Body of pancreas (tissue), 4 donors: ENCODE measurements at regions not wholly inside any gene's neighbourhood (a gene's known extent, or its start where the extent isn't known, plus 50 kb on each side); places are given as distances from the start of the nearest gene placed in this dataset.
A peak's percentile ranks its signal among the peaks of the same experiment; 100 is the strongest.

Source experiments
- ATAC-seq: fragments of 150-250 bp; one replicate; pipeline ENCODE4 v1.9.1; 2016
- DNase-seq, 4 donors: peaks; one replicate each; pipeline ENCODE4 v3.0.0-alpha.2; 2019
- H3K27ac ChIP-seq, 4 donors: fragments of 200-600 bp; sonication (generic); 1 replicate in 3 of 4; 2 replicates in 1 of 4; pipeline versions ENCODE4 v1.5.1 to v1.6.1; 2016 to 2019; ENCODE audit warnings: mild to moderate bottlenecking in 1 of 4, mixed read lengths in 1 of 4, moderate library complexity in 1 of 4
- H3K27me3 ChIP-seq, 2 donors: fragments of 200-600 bp; sonication (generic); one replicate each; pipeline ENCODE4 v1.6.0; 2016; ENCODE audit warnings: mild to moderate bottlenecking in 1 of 2
- H3K36me3 ChIP-seq, 2 donors: fragments of 200-600 bp; sonication (generic); replicated peaks in 1 of 2; 2 replicates each; pipeline ENCODE4 v1.5.1; 2016; ENCODE audit warnings: low read depth in 2 of 2; ENCODE audit not compliant: insufficient read depth in 1 of 2
- H3K4me1 ChIP-seq: fragments of 200-600 bp; sonication (generic); one replicate; pipeline ENCODE4 v1.6.0; 2016
- H3K4me3 ChIP-seq, 2 donors: fragments of 200-600 bp; sonication (generic); 1 replicate in 1 of 2; 2 replicates in 1 of 2; pipeline ENCODE4 v1.5.1; 2016 to 2019
- H3K9me3 ChIP-seq, 3 donors: fragments of 200-600 bp; sonication (generic); 1 replicate in 2 of 3; 2 replicates in 1 of 3; pipeline ENCODE4 v1.5.1; 2016
- CTCF ChIP-seq, 7 experiments: fragments of 450-650 bp in 4 of 7; fragments of 200-600 bp in 3 of 7; sonication (generic) in 3 of 7; IDR thresholded peaks; one replicate each; pipeline ENCODE4 v1.5.1; 2016 to 2019; ENCODE audit warnings: antibody characterized with exemption in 7 of 7
- POLR2A ChIP-seq, 3 donors: fragments of 450-650 bp; IDR thresholded peaks; one replicate each; pipeline ENCODE4 v1.6.1; 2016; ENCODE audit warnings: antibody characterized with exemption in 3 of 3, mild to moderate bottlenecking in 2 of 3
- WGBS, 2 donors: methylation state at CpG; one replicate each; pipeline ENCODE4 v1.1.5; 2017; 5-methylcytosine and 5-hydroxymethylcytosine counted together
- intact Hi-C: fragments of 100-400 bp; cut with DNase I; formaldehyde crosslinking; loops from one replicate; pipeline ENCODE4 v1.15.1; 2023

- no peak for TF ChIP-seq CTCF (IDR thresholded peaks at IDR 0.05)
- TF ChIP-seq POLR2A (IDR thresholded peaks at IDR 0.05): no peak
- H3K36me3 ChIP-seq: no peaks in the 10 kb centered on the region
- H3K9me3 ChIP-seq: no peaks in the 10 kb centered on the region
- WGBS, 2 donors: 60 to 68% methylated on average over 3 of the region's 3 CpGs
- peaks cover 0 to 6% of the 10 kb centered on the region in 2 donors for H3K27me3 ChIP-seq
- H3K27ac ChIP-seq: no peak overlapping the region
- no peaks in the 10 kb centered on the region for H3K4me1 ChIP-seq
- DNase-seq (no peak), ATAC-seq (no peak)
- H3K4me3 ChIP-seq: no peak overlapping the region
- intact Hi-C loops: no loop called here
Measured at GRCh38 chr11:57126766-57127400, 54.9 kb upstream of the LRRC55 start.

- no peak for ATAC-seq
Measured at GRCh38 chr11:57131080-57131790, 50.5 kb upstream of the LRRC55 start.

More at GRCh38 chr11:57131080-57131790, 50.5 kb upstream of the LRRC55 start:
- Histone ChIP-seq H3K9me3 (no peaks in the 10 kb centered on the region), H3K4me1 (no peaks in the 10 kb centered on the region), H3K36me3 (no peaks in the 10 kb centered on the region), H3K27ac (no peak overlapping the region), H3K4me3 (no peak overlapping the region), H3K27me3 (peaks cover 0 to 6% of the 10 kb centered on the region in 2 donors)
- no peak for TF ChIP-seq POLR2A (IDR thresholded peaks at IDR 0.05)
- TF ChIP-seq CTCF (IDR thresholded peaks at IDR 0.05): peak in 6 of 7 experiments; percentile 28 to 63 (median 53)
- DNase-seq: peak; percentile 20 to 44 (median 25)
- intact Hi-C loops: no loop called here
- WGBS, 2 donors: 57 to 59% methylated on average over 8 of the region's 8 CpGs
